A549 (cell line): ENCODE measurements at regions not wholly inside any gene's neighbourhood (a gene's known extent, or its start where the extent isn't known, plus 50 kb on each side); places are given as distances from the start of the nearest gene placed in this dataset.

Experiments used
- CEBPB ChIP-seq, 2 experiments: fragments of >200 bp in 1 of 2; sonication (Bioruptor Twin) in 1 of 2; formaldehyde crosslinking in 1 of 2; IDR thresholded peaks; 2 replicates each; pipeline ENCODE4 v1.6.1; 2012 to 2016
- EP300 ChIP-seq, 2 experiments: fragments of >200 bp; sonication (Bioruptor Twin); formaldehyde crosslinking; IDR thresholded peaks; 2 replicates in 1 of 2; 3 replicates in 1 of 2; pipeline ENCODE4 v1.6.1; 2016 to 2017
- FOSB ChIP-seq: fragments of 250-450 bp; sonication (Bioruptor Pico); IDR thresholded peaks from 2 replicates; pipeline ENCODE4 v1.5.0; 2020; ENCODE audit warnings: mild to moderate bottlenecking, moderate library complexity
- HDAC2 ChIP-seq: fragments of 200-600 bp; sonication (generic); IDR thresholded peaks from 2 replicates; pipeline ENCODE4 v1.6.1; 2016
- HOXA7 ChIP-seq: fragments of 250-450 bp; sonication (Bioruptor Pico); IDR thresholded peaks from 2 replicates; pipeline ENCODE4 v1.5.0; 2020; ENCODE audit warnings: mild to moderate bottlenecking, moderate library complexity
- HOXB13 ChIP-seq: fragments of 250-450 bp; sonication (Bioruptor Pico); IDR thresholded peaks from 2 replicates; pipeline ENCODE4 v1.5.0; 2020; ENCODE audit warnings: low read depth, mild to moderate bottlenecking, moderate library complexity
- PHF8 ChIP-seq: fragments of 200-600 bp; sonication (generic); IDR thresholded peaks from 2 replicates; pipeline ENCODE4 v1.6.1; 2016; ENCODE audit warnings: low read depth, mild to moderate bottlenecking, antibody characterized with exemption, moderate library complexity, borderline replicate concordance
- POLR2A ChIP-seq: IDR thresholded peaks from 2 replicates; pipeline ENCODE4 v1.6.1; 2012; ENCODE audit warnings: mild to moderate bottlenecking, low read length
- RAD21 ChIP-seq, 2 experiments: fragments of >200 bp in 1 of 2; sonication (Bioruptor Twin) in 1 of 2; formaldehyde crosslinking in 1 of 2; IDR thresholded peaks in 1 of 2; conservative IDR thresholded peaks in 1 of 2; 2 replicates in 1 of 2; 3 replicates in 1 of 2; pipeline ENCODE4 v1.6.1; 2012 to 2018; ENCODE audit warnings: inconsistent platforms in 1 of 2
- USF2 ChIP-seq: fragments of 450-650 bp; IDR thresholded peaks from 2 replicates; pipeline ENCODE4 v1.6.1; 2014; ENCODE audit warnings: antibody characterized with exemption
- TF ChIP-seq, protein P1 (sequence below): fragments of >200 bp; sonication (Bioruptor Twin); formaldehyde crosslinking; IDR thresholded peaks from 3 replicates; pipeline ENCODE4 v1.5.1; 2016

- TF ChIP-seq HOXB13 (CRISPR knock-in tag), result no peak
- no peak for TF ChIP-seq USF2
- no peak for TF ChIP-seq RAD21 (conservative IDR thresholded peaks at IDR 0.05 in 1 of 2, IDR thresholded peaks at IDR 0.05 in 1 of 2)
- TF ChIP-seq HDAC2, result no peak
- TF ChIP-seq, protein P1, sequence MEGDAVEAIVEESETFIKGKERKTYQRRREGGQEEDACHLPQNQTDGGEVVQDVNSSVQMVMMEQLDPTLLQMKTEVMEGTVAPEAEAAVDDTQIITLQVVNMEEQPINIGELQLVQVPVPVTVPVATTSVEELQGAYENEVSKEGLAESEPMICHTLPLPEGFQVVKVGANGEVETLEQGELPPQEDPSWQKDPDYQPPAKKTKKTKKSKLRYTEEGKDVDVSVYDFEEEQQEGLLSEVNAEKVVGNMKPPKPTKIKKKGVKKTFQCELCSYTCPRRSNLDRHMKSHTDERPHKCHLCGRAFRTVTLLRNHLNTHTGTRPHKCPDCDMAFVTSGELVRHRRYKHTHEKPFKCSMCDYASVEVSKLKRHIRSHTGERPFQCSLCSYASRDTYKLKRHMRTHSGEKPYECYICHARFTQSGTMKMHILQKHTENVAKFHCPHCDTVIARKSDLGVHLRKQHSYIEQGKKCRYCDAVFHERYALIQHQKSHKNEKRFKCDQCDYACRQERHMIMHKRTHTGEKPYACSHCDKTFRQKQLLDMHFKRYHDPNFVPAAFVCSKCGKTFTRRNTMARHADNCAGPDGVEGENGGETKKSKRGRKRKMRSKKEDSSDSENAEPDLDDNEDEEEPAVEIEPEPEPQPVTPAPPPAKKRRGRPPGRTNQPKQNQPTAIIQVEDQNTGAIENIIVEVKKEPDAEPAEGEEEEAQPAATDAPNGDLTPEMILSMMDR, result no peak
- TF ChIP-seq FOSB (CRISPR knock-in tag), result no peak
- no peak for TF ChIP-seq PHF8
- TF ChIP-seq HOXA7 (CRISPR knock-in tag), result no peak
- no peak for TF ChIP-seq EP300 (IDR thresholded peaks at IDR 0.05)
- TF ChIP-seq CEBPB (IDR thresholded peaks at IDR 0.05), result no peak
- TF ChIP-seq POLR2A, result no peak
Observed at GRCh38 chr2:184210329-184210728, 388.0 kb upstream of the ZNF804A start.
